Hypothalamus (tissue), 51 donors: ENCODE measurements at regions not wholly inside any gene's neighbourhood (a gene's known extent, or its start where the extent isn't known, plus 50 kb on each side); places are given as distances from the start of the nearest gene placed in this dataset.
"Not testable (repeated sequence)": the region's sequence is repeated elsewhere in the genome, so short reads cannot be mapped to it uniquely, and the experiment has no call there.

Experiments used
- DNase-seq, 51 donors: peaks; one replicate each; lab custom pipeline; 2025; lab: John Stamatoyannopoulos, UW

- DNase-seq = no peak
Observed at GRCh38 chr1:90864681-90865080, 147.6 kb upstream of the BARHL2 start.

- no peak for DNase-seq
Observed at GRCh38 chr1:90862782-90863181, 145.7 kb upstream of the BARHL2 start.

- DNase-seq = not testable (repeated sequence)
Observed at GRCh38 chr1:90861421-90861820, 144.3 kb upstream of the BARHL2 start.

GRCh38 chr1:90856463-90857007 is 139.4 kb upstream of the BARHL2 start:
- DNase-seq = no peak

GRCh38 chr1:90854397-90854924 is 137.4 kb upstream of the BARHL2 start:
- DNase-seq = no peak

GRCh38 chr1:90851711-90852050 is 134.6 kb upstream of the BARHL2 start:
- DNase-seq = peak in 1 of 51 donors; percentile 51

- peak in 49 of 51 donors; percentile 11 to 86 (median 64) for DNase-seq
Observed at GRCh38 chr1:90850898-90851710, 134.0 kb upstream of the BARHL2 start.

GRCh38 chr1:90850181-90850897 is 133.2 kb upstream of the BARHL2 start:
- DNase-seq = peak in 23 of 51 donors; percentile 4 to 66 (median 21)

- DNase-seq = peak in 2 of 51 donors; percentile 2 to 3
Observed at GRCh38 chr1:90841473-90841872, 124.4 kb upstream of the BARHL2 start.

- DNase-seq = no peak
Observed at GRCh38 chr1:90840352-90840751, 123.2 kb upstream of the BARHL2 start.

- no peak for DNase-seq
Observed at GRCh38 chr1:90839323-90839722, 122.2 kb upstream of the BARHL2 start.

- no peak for DNase-seq
Observed at GRCh38 chr1:90838720-90839119, 121.6 kb upstream of the BARHL2 start.

- no peak for DNase-seq
Observed at GRCh38 chr1:90837420-90837819, 120.3 kb upstream of the BARHL2 start.

- DNase-seq = no peak
Observed at GRCh38 chr1:90836345-90836679, 119.2 kb upstream of the BARHL2 start.

GRCh38 chr1:90835661-90836344 is 118.7 kb upstream of the BARHL2 start:
- DNase-seq = peak in 1 of 51 donors; percentile 5

- DNase-seq = no peak
Observed at GRCh38 chr1:90834886-90835660, 118.0 kb upstream of the BARHL2 start.

- no peak for DNase-seq
Observed at GRCh38 chr1:90834354-90834885, 117.3 kb upstream of the BARHL2 start.

GRCh38 chr1:90833466-90834110 is 116.5 kb upstream of the BARHL2 start:
- DNase-seq = no peak

GRCh38 chr1:90831910-90832309 is 114.8 kb upstream of the BARHL2 start:
- DNase-seq = no peak
